ENCODE measurements at regions not wholly inside any gene's neighbourhood (a gene's known extent, or its start where the extent isn't known, plus 50 kb on each side); places are given as distances from the start of the nearest gene placed in this dataset.

- H3K27me3 Mint-ChIP-seq = peaks cover 2% of the 10 kb centered on the region
- no peaks in the 10 kb centered on the region for H3K9me3 Mint-ChIP-seq (ENCODE audit: low read depth)
- no peaks in the 10 kb centered on the region for H3K4me1 Mint-ChIP-seq (ENCODE audit: low read depth)
- no peak overlapping the region for H3K4me3 Mint-ChIP-seq
- H3K36me3 Mint-ChIP-seq = no peaks in the 10 kb centered on the region
- no peak overlapping the region for H3K27ac Mint-ChIP-seq
Observed at GRCh38 chr20:22232473-22232872, 351.9 kb downstream of the FOXA2 start.

GRCh38 chr20:22226849-22227700 lies 357.3 kb downstream of the FOXA2 start:
- no peaks in the 10 kb centered on the region for H3K27me3 Mint-ChIP-seq
- no peaks in the 10 kb centered on the region for H3K36me3 Mint-ChIP-seq
- H3K9me3 Mint-ChIP-seq (ENCODE audit: low read depth) = no peaks in the 10 kb centered on the region
- no peaks in the 10 kb centered on the region for H3K4me1 Mint-ChIP-seq (ENCODE audit: low read depth)
- H3K4me3 Mint-ChIP-seq = no peak overlapping the region
- no peak overlapping the region for H3K27ac Mint-ChIP-seq

DNA sequence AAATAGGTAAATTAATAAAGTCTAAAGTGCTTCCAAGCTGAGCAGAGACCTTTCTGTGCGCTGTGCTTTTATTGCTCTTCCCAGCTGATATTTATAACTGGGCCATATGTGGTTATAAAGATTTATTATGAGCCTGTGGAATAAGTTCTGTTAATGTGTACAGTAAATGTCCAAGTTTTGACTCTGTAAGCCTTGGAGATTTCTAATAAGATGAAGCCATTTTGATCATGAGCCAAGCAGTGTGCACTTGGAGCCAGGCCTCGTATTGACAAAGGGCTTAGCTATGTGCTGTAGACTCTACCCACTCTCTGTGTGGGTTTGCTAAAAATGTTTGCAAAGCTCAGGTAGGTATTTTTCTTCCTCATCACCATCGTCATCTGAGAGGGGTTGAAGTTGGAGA lies 361.1 kb downstream of the FOXA2 start:
- no peaks in the 10 kb centered on the region for H3K27me3 Mint-ChIP-seq

GRCh38 chr20:22217712-22218352 lies 366.5 kb downstream of the FOXA2 start:
- H3K9me3 Mint-ChIP-seq (ENCODE audit: low read depth) = no peaks in the 10 kb centered on the region
- no peaks in the 10 kb centered on the region for H3K4me1 Mint-ChIP-seq (ENCODE audit: low read depth)
- H3K4me3 Mint-ChIP-seq = no peak overlapping the region
- H3K27me3 Mint-ChIP-seq = no peaks in the 10 kb centered on the region
- H3K36me3 Mint-ChIP-seq = no peaks in the 10 kb centered on the region
- H3K27ac Mint-ChIP-seq = no peak overlapping the region

More for the DNA sequence above, 361.1 kb downstream of the FOXA2 start:
- Mint-ChIP-seq H3K9me3 (ENCODE audit: low read depth) (no peaks in the 10 kb centered on the region), H3K27ac (no peak overlapping the region), H3K36me3 (no peaks in the 10 kb centered on the region), H3K4me1 (ENCODE audit: low read depth) (no peaks in the 10 kb centered on the region), H3K4me3 (no peak overlapping the region)

GRCh38 chr20:22216984-22217383 lies 367.4 kb downstream of the FOXA2 start:
- H3K4me3 Mint-ChIP-seq = no peak overlapping the region
- H3K4me1 Mint-ChIP-seq (ENCODE audit: low read depth) = no peaks in the 10 kb centered on the region
- no peaks in the 10 kb centered on the region for H3K9me3 Mint-ChIP-seq (ENCODE audit: low read depth)
- no peaks in the 10 kb centered on the region for H3K36me3 Mint-ChIP-seq
- H3K27me3 Mint-ChIP-seq = no peaks in the 10 kb centered on the region
- H3K27ac Mint-ChIP-seq = no peak overlapping the region

DNA sequence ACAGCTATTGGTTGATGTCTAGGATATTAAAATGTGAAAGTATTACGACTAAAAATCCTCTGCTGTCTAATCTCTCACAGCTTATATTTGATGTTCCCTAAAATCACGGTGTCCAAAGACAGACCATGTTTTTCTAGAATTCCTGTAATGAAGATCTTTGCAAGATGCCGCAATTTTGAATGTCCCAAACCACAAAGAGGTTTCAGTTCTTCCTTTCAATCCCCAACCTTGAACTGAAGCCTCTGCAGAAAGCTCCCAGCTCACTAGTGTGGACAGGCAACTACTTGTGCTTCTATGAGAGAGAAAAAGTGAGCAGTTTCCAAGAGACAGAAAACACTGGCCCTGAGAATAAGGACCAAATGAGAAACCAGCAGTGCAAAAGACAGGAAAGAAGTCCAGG lies 370.1 kb downstream of the FOXA2 start:
- H3K36me3 Mint-ChIP-seq = no peaks in the 10 kb centered on the region
- no peak overlapping the region for H3K27ac Mint-ChIP-seq
- no peak overlapping the region for H3K4me3 Mint-ChIP-seq
- no peaks in the 10 kb centered on the region for H3K4me1 Mint-ChIP-seq (ENCODE audit: low read depth)
- no peaks in the 10 kb centered on the region for H3K9me3 Mint-ChIP-seq (ENCODE audit: low read depth)
- no peaks in the 10 kb centered on the region for H3K27me3 Mint-ChIP-seq

- H3K27me3 Mint-ChIP-seq = no peaks in the 10 kb centered on the region
- H3K4me1 Mint-ChIP-seq (ENCODE audit: low read depth) = no peaks in the 10 kb centered on the region
- H3K4me3 Mint-ChIP-seq = no peak overlapping the region
- no peak overlapping the region for H3K27ac Mint-ChIP-seq
- no peaks in the 10 kb centered on the region for H3K36me3 Mint-ChIP-seq
- H3K9me3 Mint-ChIP-seq (ENCODE audit: low read depth) = no peaks in the 10 kb centered on the region
Observed at GRCh38 chr20:22213271-22213670, 371.1 kb downstream of the FOXA2 start.

DNA sequence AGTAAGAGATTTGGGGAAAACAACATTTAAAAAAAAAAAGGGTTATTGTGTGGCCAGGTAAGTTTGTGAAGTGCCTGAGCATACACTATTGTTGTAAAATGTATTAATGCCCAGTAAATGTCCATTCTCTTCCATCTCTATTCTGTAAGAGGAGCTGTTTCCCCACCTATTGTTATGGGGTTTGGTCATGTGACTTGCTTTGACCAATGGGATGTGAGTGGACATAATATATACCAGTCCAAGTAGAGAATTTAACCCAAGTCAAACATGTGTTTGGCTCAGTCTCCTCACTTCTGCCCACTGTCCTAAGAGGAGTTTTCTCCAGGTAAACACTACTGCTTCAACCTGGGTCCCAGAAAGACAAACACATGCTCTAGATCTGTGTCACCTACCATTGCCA lies 377.1 kb downstream of the FOXA2 start:
- peaks cover 10% of the 10 kb centered on the region for H3K9me3 Mint-ChIP-seq (ENCODE audit: low read depth)
- no peaks in the 10 kb centered on the region for H3K27me3 Mint-ChIP-seq
- no peak overlapping the region for H3K4me3 Mint-ChIP-seq
- no peaks in the 10 kb centered on the region for H3K36me3 Mint-ChIP-seq
- H3K27ac Mint-ChIP-seq = no peak overlapping the region
- H3K4me1 Mint-ChIP-seq (ENCODE audit: low read depth) = no peaks in the 10 kb centered on the region

- H3K4me3 Mint-ChIP-seq = no peak overlapping the region
- no peaks in the 10 kb centered on the region for H3K27me3 Mint-ChIP-seq
- H3K27ac Mint-ChIP-seq = no peak overlapping the region
- peaks cover 10% of the 10 kb centered on the region for H3K9me3 Mint-ChIP-seq (ENCODE audit: low read depth)
- no peaks in the 10 kb centered on the region for H3K4me1 Mint-ChIP-seq (ENCODE audit: low read depth)
- H3K36me3 Mint-ChIP-seq = no peaks in the 10 kb centered on the region
Observed at GRCh38 chr20:22204801-22205200, 379.6 kb downstream of the FOXA2 start.

- Mint-ChIP-seq H3K9me3 (ENCODE audit: low read depth) (peaks cover 14% of the 10 kb centered on the region), H3K4me1 (ENCODE audit: low read depth) (no peaks in the 10 kb centered on the region), H3K36me3 (no peaks in the 10 kb centered on the region), H3K4me3 (no peak overlapping the region), H3K27me3 (no peaks in the 10 kb centered on the region), H3K27ac (no peak overlapping the region)
Observed at GRCh38 chr20:22182148-22182547, 402.2 kb downstream of the FOXA2 start.

DNA sequence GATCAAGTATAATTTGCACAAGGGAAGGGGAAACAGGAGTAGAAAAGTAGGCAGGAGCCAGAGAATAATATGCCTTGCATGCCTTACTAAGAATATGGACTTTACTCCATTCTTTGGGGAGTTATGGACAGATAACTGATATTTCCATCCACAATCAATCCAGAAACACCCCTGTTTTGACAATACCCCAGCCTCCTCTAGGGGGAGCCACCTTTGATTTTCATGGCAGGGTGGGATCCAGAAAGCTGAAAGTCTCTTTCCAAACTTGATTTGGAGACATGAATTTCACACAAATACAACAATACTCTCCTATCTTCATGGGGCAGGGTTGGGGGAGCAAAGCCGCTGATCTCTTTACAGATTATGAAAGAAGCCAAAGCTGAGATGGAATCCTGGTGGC lies 404.1 kb downstream of the FOXA2 start:
- Mint-ChIP-seq H3K4me1 (ENCODE audit: low read depth) (no peaks in the 10 kb centered on the region), H3K27me3 (no peaks in the 10 kb centered on the region), H3K9me3 (ENCODE audit: low read depth) (peaks cover 18% of the 10 kb centered on the region), H3K4me3 (no peak overlapping the region), H3K27ac (no peak overlapping the region), H3K36me3 (no peaks in the 10 kb centered on the region)

GRCh38 chr20:22160101-22160652 lies 424.2 kb downstream of the FOXA2 start:
- Mint-ChIP-seq H3K27ac (no peak overlapping the region), H3K4me3 (no peak overlapping the region), H3K9me3 (ENCODE audit: low read depth) (peaks cover 3% of the 10 kb centered on the region), H3K27me3 (no peaks in the 10 kb centered on the region), H3K36me3 (no peaks in the 10 kb centered on the region), H3K4me1 (ENCODE audit: low read depth) (no peaks in the 10 kb centered on the region)

- no peaks in the 10 kb centered on the region for H3K4me1 Mint-ChIP-seq (ENCODE audit: low read depth)
- no peaks in the 10 kb centered on the region for H3K27me3 Mint-ChIP-seq
- peaks cover 4% of the 10 kb centered on the region for H3K9me3 Mint-ChIP-seq (ENCODE audit: low read depth)
- no peak overlapping the region for H3K27ac Mint-ChIP-seq
- no peak overlapping the region for H3K4me3 Mint-ChIP-seq
- no peaks in the 10 kb centered on the region for H3K36me3 Mint-ChIP-seq
Observed at GRCh38 chr20:22159276-22159675, 425.1 kb downstream of the FOXA2 start.

GRCh38 chr20:22127587-22127986 lies 422.1 kb downstream of the PAX1 start:
- H3K9me3 Mint-ChIP-seq (ENCODE audit: low read depth) = peaks cover 36% of the 10 kb centered on the region
- H3K4me3 Mint-ChIP-seq = no peak overlapping the region
- H3K4me1 Mint-ChIP-seq (ENCODE audit: low read depth) = no peaks in the 10 kb centered on the region
- no peak overlapping the region for H3K27ac Mint-ChIP-seq
- no peaks in the 10 kb centered on the region for H3K27me3 Mint-ChIP-seq
- no peaks in the 10 kb centered on the region for H3K36me3 Mint-ChIP-seq

GRCh38 chr20:22106308-22106938 lies 401.0 kb downstream of the PAX1 start:
- H3K4me3 Mint-ChIP-seq = no peak overlapping the region
- no peaks in the 10 kb centered on the region for H3K4me1 Mint-ChIP-seq (ENCODE audit: low read depth)
- H3K27ac Mint-ChIP-seq = no peak overlapping the region
- H3K27me3 Mint-ChIP-seq = no peaks in the 10 kb centered on the region
- H3K9me3 Mint-ChIP-seq (ENCODE audit: low read depth) = peaks cover 8% of the 10 kb centered on the region
- no peaks in the 10 kb centered on the region for H3K36me3 Mint-ChIP-seq

All from activated naive CD8-positive, alpha-beta T cell (primary cell).